Motor neuron (in vitro differentiated cells): ENCODE measurements at regions not wholly inside any gene's neighbourhood (a gene's known extent, or its start where the extent isn't known, plus 50 kb on each side); places are given as distances from the start of the nearest gene placed in this dataset.

ENCODE experiments used
- ATAC-seq, 8 experiments: fragments of 200-7000 bp; cut with Tn5 transposase; replicated peaks in 6 of 8; 2 replicates each; pipeline ENCODE4 v1.8.0; 2021; ENCODE audit warnings: mild to moderate bottlenecking in 8 of 8, moderate library complexity in 8 of 8
- H3K27ac ChIP-seq, 2 donors: fragments of 250-450 bp; sonication (Bioruptor Pico); 2 replicates each; pipeline ENCODE4 v1.9.0; 2021; ENCODE audit warnings: antibody characterized with exemption in 2 of 2, mild to moderate bottlenecking in 2 of 2, moderate library complexity in 1 of 2
- H3K4me1 ChIP-seq, 2 donors: fragments of 250-450 bp; sonication (Bioruptor Pico); replicated peaks in 1 of 2; 2 replicates each; pipeline ENCODE4 v1.6.1; 2021; ENCODE audit warnings: antibody characterized with exemption in 2 of 2, mild to moderate bottlenecking in 2 of 2, moderate library complexity in 1 of 2
- H3K4me3 ChIP-seq, 5 donors: fragments of 250-450 bp; sonication (Bioruptor Pico); 2 replicates each; pipeline ENCODE4 v1.9.0; 2021; ENCODE audit warnings: antibody characterized with exemption in 5 of 5, mild to moderate bottlenecking in 5 of 5, moderate library complexity in 4 of 5
- WGBS, 10 experiments: fragments of 450-650 bp; shearing (Covaris generic); methylation state at CpG; one replicate each; pipeline ENCODE4 v1.0.0; 2022; 5-methylcytosine and 5-hydroxymethylcytosine counted together
- in situ Hi-C, 9 experiments: fragments of 400-800 bp; cut with MboI; loops; one replicate each; pipeline ENCODE4 v1.15.0; 2021; ENCODE audit warnings: low sequenced_read_pairs in 9 of 9, low pct_unique_long_range_greater_than_20kb in 2 of 9; ENCODE audit not compliant: unreplicated experiment in 9 of 9

DNA sequence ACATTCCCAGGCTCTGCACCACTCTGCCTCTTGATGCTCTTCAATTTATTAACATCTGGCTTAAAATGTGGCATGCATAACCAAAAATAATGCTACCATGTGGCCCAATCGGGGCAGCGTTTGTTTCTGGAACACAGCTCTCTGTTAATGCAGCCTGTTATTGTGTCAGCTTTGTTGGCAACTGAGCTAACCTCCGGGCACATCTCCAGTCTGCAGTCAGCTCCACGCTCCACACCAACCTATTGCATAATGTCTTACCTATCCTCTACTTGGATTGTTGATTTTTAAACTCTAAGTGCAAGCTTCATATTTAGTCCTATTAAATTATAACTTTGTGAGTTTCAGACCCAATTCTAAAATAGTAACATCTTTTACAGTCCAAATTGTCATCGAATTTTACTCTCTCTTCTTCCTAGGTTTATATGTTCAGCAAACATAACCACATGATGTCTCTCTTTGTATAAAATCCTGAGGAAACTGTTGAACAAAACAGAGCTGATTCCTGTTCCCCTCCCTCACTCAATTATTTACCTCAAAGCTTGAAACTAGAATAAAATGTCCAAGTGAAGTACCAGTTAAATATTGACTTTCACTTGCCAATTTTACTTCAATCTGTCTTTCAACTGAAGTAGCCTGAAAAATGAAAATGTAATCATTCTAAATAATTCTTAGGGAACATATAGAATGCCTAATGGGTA lies 92.2 kb upstream of the RAPGEF2 start:
- in situ Hi-C loops: no loop called here
- H3K4me3 ChIP-seq: no peak overlapping the region
- ATAC-seq: peak in 4 of 8 experiments; percentile 4 to 71 (median 10)
- H3K27ac ChIP-seq: no peak overlapping the region
- 0 to 94% (median 72%) methylated on average over 3 to 5 of the region's 5 CpGs for WGBS, 10 experiments
- H3K4me1 ChIP-seq: peaks cover 5 to 7% of the 10 kb centered on the region in 2 donors

DNA sequence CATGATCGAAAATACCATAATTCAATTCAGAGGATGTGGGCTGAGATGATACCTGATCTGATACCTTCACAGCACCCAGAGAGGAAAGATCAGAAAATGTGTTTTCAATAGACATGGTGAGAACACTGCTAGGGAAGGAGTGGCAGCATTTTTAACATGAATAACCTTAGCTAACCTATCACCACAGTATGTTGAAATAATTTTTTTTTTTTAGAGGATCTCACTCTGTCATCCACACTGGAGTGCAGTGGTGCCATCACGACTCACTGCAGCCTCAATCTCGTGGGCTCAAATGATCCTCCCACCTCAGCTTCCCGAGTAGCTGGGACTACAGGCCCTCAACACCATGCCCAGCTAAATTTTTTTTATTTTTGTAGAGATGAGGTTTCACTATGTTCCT lies 90.5 kb upstream of the RAPGEF2 start:
- Histone ChIP-seq H3K4me3 (no peak overlapping the region), H3K4me1 (peaks cover 13 to 24% of the 10 kb centered on the region in 2 donors), H3K27ac (no peak overlapping the region)
- peak in 2 of 8 experiments; percentile 7 for ATAC-seq
- WGBS, 10 experiments: 42 to 100% (median 90%) methylated on average over 1 to 4 of the region's 4 CpGs
- in situ Hi-C loops: no loop called here

GRCh38 chr4:159013692-159014091 lies 89.2 kb upstream of the RAPGEF2 start:
- in situ Hi-C loops: no loop called here
- Histone ChIP-seq H3K4me1 (peaks cover 13 to 24% of the 10 kb centered on the region in 2 donors), H3K27ac (no peak overlapping the region), H3K4me3 (no peak overlapping the region)
- no peak for ATAC-seq

DNA sequence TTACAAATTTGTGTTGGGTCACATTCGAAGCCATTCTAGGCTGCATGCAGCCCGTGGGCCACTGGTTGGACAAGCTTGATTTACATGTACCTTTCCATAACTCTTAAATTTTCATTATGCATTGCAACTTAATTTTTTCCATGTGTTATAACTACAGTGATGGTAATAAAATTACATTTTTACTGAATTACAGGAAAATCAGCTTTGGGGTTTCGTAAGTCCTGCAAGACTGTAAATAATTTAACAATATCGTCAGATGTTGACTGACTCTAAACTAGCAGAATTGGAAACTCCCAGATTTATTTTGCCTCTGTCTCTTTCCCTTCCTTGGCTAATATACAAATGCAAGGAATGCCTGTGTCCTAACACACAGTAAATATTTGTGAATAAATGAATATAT lies 88.0 kb upstream of the RAPGEF2 start:
- peak in 3 of 8 experiments; percentile 82 to 91 (median 83) for ATAC-seq
- WGBS, 10 experiments: 0 to 100% (median 86%) methylated on average over 2 to 4 of the region's 4 CpGs; no CpG with 5 or more reads in 1 of the 10 experiments
- in situ Hi-C loops: no loop called here

GRCh38 chr4:159015841-159016240 lies 87.0 kb upstream of the RAPGEF2 start:
- Histone ChIP-seq H3K27ac (no peak overlapping the region), H3K4me1 (peaks cover 8 to 26% of the 10 kb centered on the region in 2 donors), H3K4me3 (no peak overlapping the region)
- 3 to 100% (median 81%) methylated on average over 3 to 5 of the region's 5 CpGs; no CpG with 5 or more reads in 1 of the 10 experiments for WGBS, 10 experiments
- peak in 3 of 8 experiments; percentile 40 to 73 (median 67) for ATAC-seq
- in situ Hi-C loops: no loop called here

More for the DNA sequence above, 88.0 kb upstream of the RAPGEF2 start:
- Histone ChIP-seq H3K4me3 (no peak overlapping the region), H3K4me1 (peaks cover 13 to 24% of the 10 kb centered on the region in 2 donors), H3K27ac (no peak overlapping the region)

- whole genome bisulfite sequencing, 10 experiments: 12 to 100% (median 47%) methylated on average over 1 to 7 of the region's 8 CpGs; no CpG with 5 or more reads in 1 of the 10 experiments
- in situ Hi-C loops: no loop called here
- no peak overlapping the region for H3K27ac ChIP-seq
- ATAC-seq: peak in 5 of 8 experiments; percentile 75 to 91 (median 88)
- H3K4me3 ChIP-seq: no peak overlapping the region
- peaks cover 15 to 32% of the 10 kb centered on the region in 2 donors for H3K4me1 ChIP-seq
Observed at GRCh38 chr4:159016593-159017024, 86.3 kb upstream of the RAPGEF2 start.

- Histone ChIP-seq H3K27ac (no peak overlapping the region), H3K4me3 (no peak overlapping the region), H3K4me1 (peaks cover 19 to 37% of the 10 kb centered on the region in 2 donors)
- in situ Hi-C loops: no loop called here
- 70 to 100% (median 93%) methylated on average over 1 to 4 of the region's 5 CpGs; no CpG with 5 or more reads in 4 of the 10 experiments for WGBS, 10 experiments
- ATAC-seq: no peak
Observed at GRCh38 chr4:159017323-159018026, 85.4 kb upstream of the RAPGEF2 start.

GRCh38 chr4:159018062-159018629 lies 84.7 kb upstream of the RAPGEF2 start:
- WGBS, 10 experiments: 40 to 100% (median 87%) methylated on average over 1 to 3 of the region's 4 CpGs; no CpG with 5 or more reads in 3 of the 10 experiments
- Histone ChIP-seq H3K4me3 (no peak overlapping the region), H3K27ac (no peak overlapping the region), H3K4me1 (peaks cover 19 to 37% of the 10 kb centered on the region in 2 donors)
- ATAC-seq: no peak
- in situ Hi-C loops: no loop called here

GRCh38 chr4:159019356-159019755 lies 83.5 kb upstream of the RAPGEF2 start:
- ATAC-seq: no peak
- Histone ChIP-seq H3K4me1 (peaks cover 19 to 46% of the 10 kb centered on the region in 2 donors), H3K4me3 (no peak overlapping the region), H3K27ac (no peak overlapping the region)
- 81 to 100% (median 96%) methylated on average over 1 to 5 of the region's 5 CpGs; no CpG with 5 or more reads in 3 of the 10 experiments for WGBS, 10 experiments
- in situ Hi-C loops: no loop called here

DNA sequence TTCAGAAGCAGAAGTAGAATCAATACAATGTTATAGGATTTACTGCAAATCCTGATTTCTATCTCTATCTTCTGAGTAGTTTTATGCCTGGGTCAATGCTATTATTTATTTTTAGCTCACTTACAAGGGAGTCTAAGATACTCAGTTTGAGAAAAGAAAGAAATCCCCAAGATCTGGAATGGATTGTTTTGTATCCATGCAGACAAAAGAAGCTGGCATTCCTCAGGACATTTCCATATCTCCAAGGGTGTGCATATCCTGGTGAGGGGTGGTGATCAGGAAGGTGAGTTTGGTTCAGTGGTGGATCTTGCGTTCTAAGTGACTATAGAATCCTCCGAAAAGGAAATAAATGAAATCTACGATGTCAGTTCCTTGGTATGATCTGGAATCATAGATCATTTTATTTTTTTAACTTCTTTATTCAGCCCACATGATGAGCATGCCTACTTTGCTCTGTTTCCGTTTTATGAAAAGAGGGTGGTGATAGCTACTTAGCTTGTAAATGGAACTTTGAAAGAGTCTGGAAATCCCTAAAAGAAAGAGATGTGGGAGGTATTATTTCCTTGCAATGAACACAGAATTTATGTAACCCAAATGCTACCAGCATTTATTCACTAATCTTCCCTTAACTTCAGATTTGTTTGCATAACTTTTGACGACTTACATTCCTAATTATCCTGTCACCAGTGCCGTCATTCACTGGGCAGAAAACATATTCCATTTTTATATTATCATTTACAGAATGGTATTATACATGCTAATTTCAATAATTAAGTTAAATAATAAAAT lies 81.1 kb upstream of the RAPGEF2 start:
- no peak overlapping the region for H3K27ac ChIP-seq
- no peak overlapping the region for H3K4me3 ChIP-seq
- in situ Hi-C loops: no loop called here
- ATAC-seq: peak in 5 of 8 experiments; percentile 36 to 81 (median 74)
- H3K4me1 ChIP-seq: peaks cover 12 to 29% of the 10 kb centered on the region in 2 donors
- 9 to 95% (median 70%) methylated on average over 1 to 6 of the region's 6 CpGs; no CpG with 5 or more reads in 1 of the 10 experiments for WGBS, 10 experiments

DNA sequence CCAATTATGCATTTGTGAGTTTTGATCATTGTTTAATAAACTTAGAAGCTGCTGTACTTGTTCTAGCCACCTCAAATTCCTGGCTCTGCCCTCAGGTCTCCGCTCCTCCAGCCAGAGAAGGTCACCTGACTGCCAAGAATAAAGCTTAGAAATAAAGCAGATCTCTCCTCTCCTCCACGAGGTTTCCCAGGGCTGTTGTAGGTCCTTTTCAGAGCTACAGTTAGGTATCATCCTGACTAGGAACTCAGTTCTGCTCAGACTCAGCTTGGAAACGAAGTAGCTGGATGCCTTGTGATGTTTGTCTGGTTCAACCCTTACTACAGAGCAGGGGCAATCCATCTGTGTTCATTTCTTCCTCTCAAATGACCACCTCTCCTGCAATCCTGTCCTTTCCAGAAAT lies 79.1 kb upstream of the RAPGEF2 start:
- Histone ChIP-seq H3K4me1 (peaks cover 12 to 28% of the 10 kb centered on the region in 2 donors), H3K27ac (no peak overlapping the region), H3K4me3 (no peak overlapping the region)
- in situ Hi-C loops: no loop called here
- ATAC-seq: no peak
- WGBS, 10 experiments: 50 to 90% (median 73%) methylated on average over 1 to 3 of the region's 3 CpGs; no CpG with 5 or more reads in 1 of the 10 experiments

DNA sequence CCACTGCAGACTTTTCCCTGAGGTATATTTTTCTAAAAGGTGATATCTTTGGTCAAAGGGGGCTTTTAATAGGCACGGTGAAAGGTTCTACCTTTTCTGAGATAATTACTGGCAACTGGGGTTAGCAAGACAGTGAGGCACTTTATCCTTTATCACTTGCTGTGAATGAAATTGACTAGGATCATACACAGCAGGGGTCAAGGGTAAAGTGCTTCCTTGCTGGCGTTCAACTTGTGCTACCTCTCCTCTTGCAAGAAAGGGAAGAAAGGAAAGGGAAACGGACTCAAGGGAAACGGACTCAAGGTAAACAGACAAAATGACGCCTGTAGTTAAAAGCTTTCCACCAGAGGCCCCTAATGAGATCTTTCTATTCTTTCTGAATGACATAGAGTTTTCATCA lies 78.6 kb upstream of the RAPGEF2 start:
- no peak overlapping the region for H3K4me3 ChIP-seq
- ATAC-seq: no peak
- 36 to 92% (median 75%) methylated on average over 1 to 5 of the region's 5 CpGs for WGBS, 10 experiments
- in situ Hi-C loops: no loop called here
- H3K27ac ChIP-seq: no peak overlapping the region
- H3K4me1 ChIP-seq: peaks cover 12 to 28% of the 10 kb centered on the region in 2 donors
